Gastroesophageal sphincter (tissue), 4 donors: ENCODE measurements at regions not wholly inside any gene's neighbourhood (a gene's known extent, or its start where the extent isn't known, plus 50 kb on each side); places are given as distances from the start of the nearest gene placed in this dataset.
"Not testable (repeated sequence)": the region's sequence is repeated elsewhere in the genome, so short reads cannot be mapped to it uniquely, and the experiment has no call there.

Experiments used
- ATAC-seq: fragments of 150-250 bp; one replicate; pipeline ENCODE4 v1.9.1; 2016; ENCODE audit warnings: mild to moderate bottlenecking, moderate library complexity
- H3K27ac ChIP-seq, 4 donors: fragments of 200-600 bp; sonication (generic) in 3 of 4; 1 replicate in 3 of 4; 2 replicates in 1 of 4; pipeline ENCODE4 v1.5.1; 2016 to 2019
- H3K27me3 ChIP-seq: fragments of 200-600 bp; sonication (generic); one replicate; pipeline ENCODE4 v1.5.1; 2019
- H3K36me3 ChIP-seq, 2 donors: fragments of 200-600 bp; sonication (generic); one replicate each; pipeline ENCODE4 v1.5.1; 2019; ENCODE audit warnings: control low read depth in 1 of 2
- H3K4me1 ChIP-seq, 3 donors: fragments of 200-600 bp; sonication (generic); 1 replicate in 2 of 3; 2 replicates in 1 of 3; pipeline ENCODE4 v1.5.1; 2016 to 2019; ENCODE audit warnings: control low read depth in 2 of 3
- H3K4me3 ChIP-seq, 2 donors: fragments of 200-600 bp; sonication (generic); one replicate each; pipeline ENCODE4 v1.5.1; 2019; ENCODE audit warnings: mild to moderate bottlenecking in 1 of 2, moderate library complexity in 1 of 2
- H3K9me3 ChIP-seq, 3 donors: fragments of 200-600 bp; sonication (generic); one replicate each; pipeline ENCODE4 v1.5.1; 2017 to 2019; ENCODE audit warnings: control low read depth in 2 of 3
- CTCF ChIP-seq, 4 experiments: fragments of 200-600 bp in 2 of 4; fragments of 450-650 bp in 2 of 4; sonication (generic) in 1 of 4; IDR thresholded peaks; one replicate each; pipeline ENCODE4 v1.5.1; 2017 to 2019; ENCODE audit warnings: antibody characterized with exemption in 4 of 4, mild to moderate bottlenecking in 2 of 4, moderate library complexity in 2 of 4
- EP300 ChIP-seq: sonication (generic); formaldehyde crosslinking; IDR thresholded peaks from one replicate; pipeline ENCODE4 v1.6.1; 2017; ENCODE audit warnings: antibody characterized with exemption, mild to moderate bottlenecking
- POLR2A ChIP-seq, 2 donors: fragments of 450-650 bp; IDR thresholded peaks; one replicate each; pipeline ENCODE4 v1.6.1; 2017; ENCODE audit warnings: antibody characterized with exemption in 2 of 2, mild to moderate bottlenecking in 2 of 2, moderate library complexity in 1 of 2
- POLR2AphosphoS5 ChIP-seq: sonication (generic); formaldehyde crosslinking; IDR thresholded peaks from one replicate; pipeline ENCODE4 v1.6.1; 2017; ENCODE audit warnings: antibody characterized with exemption
- WGBS, 2 donors: methylation state at CpG; one replicate each; pipeline ENCODE4 v1.1.5; 2018; ENCODE audit warnings: low coverage in 1 of 2; 5-methylcytosine and 5-hydroxymethylcytosine counted together

- Histone ChIP-seq H3K27me3 (no peaks in the 10 kb centered on the region), H3K4me1 (no peaks in the 10 kb centered on the region), H3K9me3 (peaks cover 0 to 2% (median 0%) of the 10 kb centered on the region in 3 donors), H3K36me3 (no peaks in the 10 kb centered on the region), H3K27ac (no peak overlapping the region), H3K4me3 (no peak overlapping the region)
- 75 to 83% methylated on average over 3 of the region's 3 CpGs for WGBS, 2 donors
- TF ChIP-seq POLR2A (IDR thresholded peaks at IDR 0.05) (no peak), CTCF (IDR thresholded peaks at IDR 0.05) (no peak), EP300 (no peak), POLR2AphosphoS5 (no peak)
- no peak for ATAC-seq
Observed at GRCh38 chr14:40028991-40029390, 596.8 kb upstream of the FBXO33 start.

GRCh38 chr14:40025101-40025500, 592.9 kb upstream of the FBXO33 start:
- Histone ChIP-seq H3K4me3 (no peak overlapping the region), H3K36me3 (no peaks in the 10 kb centered on the region), H3K27ac (no peak overlapping the region), H3K9me3 (peaks cover 0 to 2% (median 0%) of the 10 kb centered on the region in 3 donors), H3K27me3 (no peaks in the 10 kb centered on the region), H3K4me1 (no peaks in the 10 kb centered on the region)
- TF ChIP-seq EP300 (no peak), POLR2AphosphoS5 (no peak), CTCF (IDR thresholded peaks at IDR 0.05) (no peak), POLR2A (IDR thresholded peaks at IDR 0.05) (no peak)
- WGBS, 2 donors: 27 to 100% methylated on average over 1 to 2 of the region's 2 CpGs
- ATAC-seq: no peak

- 79 to 82% methylated on average over 2 to 3 of the region's 3 CpGs for WGBS, 2 donors
Observed at GRCh38 chr14:40010961-40011360, 578.7 kb upstream of the FBXO33 start.

GRCh38 chr14:40009771-40010170, 577.5 kb upstream of the FBXO33 start:
- Histone ChIP-seq H3K27ac (no peak overlapping the region), H3K4me1 (no peaks in the 10 kb centered on the region), H3K36me3 (no peaks in the 10 kb centered on the region), H3K9me3 (no peaks in the 10 kb centered on the region), H3K27me3 (no peaks in the 10 kb centered on the region), H3K4me3 (no peak overlapping the region)
- TF ChIP-seq EP300 (no peak), POLR2AphosphoS5 (no peak), CTCF (IDR thresholded peaks at IDR 0.05) (no peak), POLR2A (IDR thresholded peaks at IDR 0.05) (no peak)
- no peak for ATAC-seq
- WGBS, 2 donors: 92% methylated on average over 3 of the region's 4 CpGs

More at GRCh38 chr14:40010961-40011360, 578.7 kb upstream of the FBXO33 start:
- Histone ChIP-seq H3K4me3 (no peak overlapping the region), H3K9me3 (no peaks in the 10 kb centered on the region), H3K27ac (no peak overlapping the region), H3K4me1 (no peaks in the 10 kb centered on the region), H3K36me3 (no peaks in the 10 kb centered on the region), H3K27me3 (no peaks in the 10 kb centered on the region)
- ATAC-seq: no peak
- TF ChIP-seq EP300 (no peak), POLR2A (IDR thresholded peaks at IDR 0.05) (no peak), POLR2AphosphoS5 (no peak), CTCF (IDR thresholded peaks at IDR 0.05) (no peak)

GRCh38 chr14:40008345-40008744, 576.1 kb upstream of the FBXO33 start:
- not testable (repeated sequence) for H3K27me3 ChIP-seq, H3K4me1 ChIP-seq, ATAC-seq, H3K27ac ChIP-seq, H3K4me3 ChIP-seq, H3K9me3 ChIP-seq, H3K36me3 ChIP-seq
- WGBS, 2 donors: 95 to 100% methylated on average over 1 to 2 of the region's 2 CpGs
